ENCODE measurements at regions not wholly inside any gene's neighbourhood (a gene's known extent, or its start where the extent isn't known, plus 50 kb on each side); places are given as distances from the start of the nearest gene placed in this dataset.

GRCh38 chr22:27173530-27173929 lies 516.1 kb downstream of the MIAT start:
- H3K4me1 ChIP-seq, result no peaks in the 10 kb centered on the region
- no peak for DNase-seq
- H3K4me3 ChIP-seq, result no peak overlapping the region
- TF ChIP-seq POLR2A (IDR thresholded peaks at IDR 0.05) (no peak), CTCF (IDR thresholded peaks at IDR 0.05 in 4 of 5, conservative IDR thresholded peaks at IDR 0.05 in 1 of 5) (no peak)
- intact Hi-C loops (cut with DNase I; ENCODE audit: low total_unique reads) (no loop called here), in situ Hi-C loops (cut with MboI; ENCODE audit: low sequenced_read_pairs in 4 of 4) (no loop called here)
- no peak overlapping the region for H3K27ac ChIP-seq
- no peaks in the 10 kb centered on the region for H3K9me3 ChIP-seq
- no peaks in the 10 kb centered on the region for H3K36me3 ChIP-seq
- peaks cover 6 to 23% (median 18%) of the 10 kb centered on the region in 3 donors for H3K27me3 ChIP-seq
- ATAC-seq, result no peak

- intact Hi-C loops (cut with DNase I; ENCODE audit: low total_unique reads), result no loop called here
- H3K4me1 ChIP-seq, result no peaks in the 10 kb centered on the region
These were observed 517.8 kb downstream of the MIAT start for GRCh38 chr22:27175021-27175838.

GRCh38 chr22:27175974-27176373 lies 518.6 kb downstream of the MIAT start:
- in situ Hi-C loops (cut with MboI; ENCODE audit: low sequenced_read_pairs in 4 of 4), result no loop called here
- DNase-seq, result no peak
- H3K9me3 ChIP-seq, result no peaks in the 10 kb centered on the region
- no peak overlapping the region for H3K27ac ChIP-seq
- peaks cover 6 to 23% (median 18%) of the 10 kb centered on the region in 3 donors for H3K27me3 ChIP-seq
- ATAC-seq, result no peak
- H3K4me1 ChIP-seq, result no peaks in the 10 kb centered on the region
- no peak overlapping the region for H3K4me3 ChIP-seq
- no peaks in the 10 kb centered on the region for H3K36me3 ChIP-seq
- intact Hi-C loops (cut with DNase I; ENCODE audit: low total_unique reads), result no loop called here
- no peak for TF ChIP-seq CTCF (IDR thresholded peaks at IDR 0.05 in 4 of 5, conservative IDR thresholded peaks at IDR 0.05 in 1 of 5)

More at GRCh38 chr22:27175021-27175838, 517.8 kb downstream of the MIAT start:
- in situ Hi-C loops (cut with MboI; ENCODE audit: low sequenced_read_pairs in 4 of 4), result no loop called here
- Histone ChIP-seq H3K4me3 (no peak overlapping the region), H3K36me3 (no peaks in the 10 kb centered on the region), H3K9me3 (no peaks in the 10 kb centered on the region), H3K27ac (no peak overlapping the region), H3K27me3 (peaks cover 6 to 23% (median 18%) of the 10 kb centered on the region in 3 donors)
- TF ChIP-seq CTCF (IDR thresholded peaks at IDR 0.05 in 4 of 5, conservative IDR thresholded peaks at IDR 0.05 in 1 of 5) (no peak), POLR2A (IDR thresholded peaks at IDR 0.05) (no peak)
- no peak for DNase-seq
- ATAC-seq, result no peak

GRCh38 chr22:27179161-27179560 lies 521.8 kb downstream of the MIAT start:
- DNase-seq (no peak), ATAC-seq (no peak)
- intact Hi-C loops (cut with DNase I; ENCODE audit: low total_unique reads), result no loop called here
- Histone ChIP-seq H3K27ac (no peak overlapping the region), H3K27me3 (peaks cover 6 to 20% (median 18%) of the 10 kb centered on the region in 3 donors), H3K9me3 (no peaks in the 10 kb centered on the region), H3K4me1 (no peaks in the 10 kb centered on the region), H3K4me3 (no peak overlapping the region), H3K36me3 (no peaks in the 10 kb centered on the region)
- in situ Hi-C loops (cut with MboI; ENCODE audit: low sequenced_read_pairs in 4 of 4), result no loop called here
- TF ChIP-seq CTCF (IDR thresholded peaks at IDR 0.05 in 4 of 5, conservative IDR thresholded peaks at IDR 0.05 in 1 of 5), result no peak
- no peak for TF ChIP-seq POLR2A (IDR thresholded peaks at IDR 0.05)

All from gastrocnemius medialis (tissue), 4 donors.